ENCODE measurements at regions not wholly inside any gene's neighbourhood (a gene's known extent, or its start where the extent isn't known, plus 50 kb on each side); places are given as distances from the start of the nearest gene placed in this dataset.

DNA sequence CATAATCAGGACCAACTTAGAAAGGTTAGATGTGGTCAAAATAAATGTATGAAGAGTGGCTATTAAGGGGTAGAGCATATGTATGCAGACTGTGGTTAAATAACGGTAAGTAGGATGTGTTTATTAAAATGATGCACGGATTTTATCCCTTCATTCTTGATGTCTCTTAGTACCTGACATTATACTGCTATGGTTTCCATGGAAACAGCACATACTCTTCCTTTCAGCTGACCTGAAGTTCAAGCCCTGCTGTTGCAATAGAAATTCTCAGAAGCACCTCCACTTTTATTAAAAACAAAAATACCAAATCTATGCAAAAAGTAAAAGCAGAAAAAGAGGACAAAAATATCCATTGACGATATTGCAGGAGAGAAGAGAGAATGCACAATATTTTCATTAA, 381.4 kb downstream of the RWDD3 start:
- TF ChIP-seq, protein P1, sequence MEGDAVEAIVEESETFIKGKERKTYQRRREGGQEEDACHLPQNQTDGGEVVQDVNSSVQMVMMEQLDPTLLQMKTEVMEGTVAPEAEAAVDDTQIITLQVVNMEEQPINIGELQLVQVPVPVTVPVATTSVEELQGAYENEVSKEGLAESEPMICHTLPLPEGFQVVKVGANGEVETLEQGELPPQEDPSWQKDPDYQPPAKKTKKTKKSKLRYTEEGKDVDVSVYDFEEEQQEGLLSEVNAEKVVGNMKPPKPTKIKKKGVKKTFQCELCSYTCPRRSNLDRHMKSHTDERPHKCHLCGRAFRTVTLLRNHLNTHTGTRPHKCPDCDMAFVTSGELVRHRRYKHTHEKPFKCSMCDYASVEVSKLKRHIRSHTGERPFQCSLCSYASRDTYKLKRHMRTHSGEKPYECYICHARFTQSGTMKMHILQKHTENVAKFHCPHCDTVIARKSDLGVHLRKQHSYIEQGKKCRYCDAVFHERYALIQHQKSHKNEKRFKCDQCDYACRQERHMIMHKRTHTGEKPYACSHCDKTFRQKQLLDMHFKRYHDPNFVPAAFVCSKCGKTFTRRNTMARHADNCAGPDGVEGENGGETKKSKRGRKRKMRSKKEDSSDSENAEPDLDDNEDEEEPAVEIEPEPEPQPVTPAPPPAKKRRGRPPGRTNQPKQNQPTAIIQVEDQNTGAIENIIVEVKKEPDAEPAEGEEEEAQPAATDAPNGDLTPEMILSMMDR (IDR thresholded peaks at IDR 0.05; ENCODE audit: insufficient read depth, low read length, poor library complexity, severe bottlenecking) = no peak
- no peak for TF ChIP-seq EZH2phosphoT487 (conservative IDR thresholded peaks at IDR 0.05; ENCODE audit: low read length)
